ENCODE measurements at regions not wholly inside any gene's neighbourhood (a gene's known extent, or its start where the extent isn't known, plus 50 kb on each side); places are given as distances from the start of the nearest gene placed in this dataset.

GRCh38 chr18:40063488-40063887 is 1891.5 kb upstream of the PIK3C3 start:
- Histone ChIP-seq H3K9me3 (no peaks in the 10 kb centered on the region), H3K4me3 (no peak overlapping the region), H3K36me3 (no peaks in the 10 kb centered on the region), H3K4me1 (no peaks in the 10 kb centered on the region), H3K27ac (no peak overlapping the region), H3K27me3 (no peaks in the 10 kb centered on the region)
- TF ChIP-seq CTCF (IDR thresholded peaks at IDR 0.05) (no peak), EP300 (IDR thresholded peaks at IDR 0.05) (no peak), POLR2A (IDR thresholded peaks at IDR 0.05) (no peak), POLR2AphosphoS5 (IDR thresholded peaks at IDR 0.05) (no peak)
- no peak for DNase-seq (ENCODE audit: low spot score in 2 of 2)

- Histone ChIP-seq H3K9me3 (no peaks in the 10 kb centered on the region), H3K4me3 (no peak overlapping the region), H3K4me1 (no peaks in the 10 kb centered on the region), H3K27ac (no peak overlapping the region), H3K36me3 (no peaks in the 10 kb centered on the region), H3K27me3 (no peaks in the 10 kb centered on the region)
- DNase-seq (ENCODE audit: low spot score in 2 of 2), result no peak
- WGBS, result 38% methylated on average over 2 of the region's 2 CpGs
- TF ChIP-seq POLR2AphosphoS5 (IDR thresholded peaks at IDR 0.05) (no peak), CTCF (IDR thresholded peaks at IDR 0.05) (no peak), EP300 (IDR thresholded peaks at IDR 0.05) (no peak), POLR2A (IDR thresholded peaks at IDR 0.05) (no peak)
Observed at GRCh38 chr18:40061086-40061485, 1893.9 kb upstream of the PIK3C3 start.

- DNase-seq (ENCODE audit: low spot score in 2 of 2), result no peak
Observed at GRCh38 chr18:40060562-40060961, 1894.5 kb upstream of the PIK3C3 start.

GRCh38 chr18:40058811-40059570 is 1896.0 kb upstream of the PIK3C3 start:
- no peak for DNase-seq (ENCODE audit: low spot score in 2 of 2)
- Histone ChIP-seq H3K9me3 (no peaks in the 10 kb centered on the region), H3K27ac (no peak overlapping the region), H3K36me3 (no peaks in the 10 kb centered on the region), H3K4me3 (no peak overlapping the region), H3K27me3 (no peaks in the 10 kb centered on the region), H3K4me1 (no peaks in the 10 kb centered on the region)
- TF ChIP-seq EP300 (IDR thresholded peaks at IDR 0.05), result no peak
- no peak for TF ChIP-seq POLR2AphosphoS5 (IDR thresholded peaks at IDR 0.05)
- TF ChIP-seq POLR2A (IDR thresholded peaks at IDR 0.05), result no peak
- no peak for TF ChIP-seq CTCF (IDR thresholded peaks at IDR 0.05)
- 77% methylated on average over 3 of the region's 3 CpGs for whole genome bisulfite sequencing

More at GRCh38 chr18:40060562-40060961, 1894.5 kb upstream of the PIK3C3 start:
- H3K27me3 ChIP-seq, result no peaks in the 10 kb centered on the region
- no peaks in the 10 kb centered on the region for H3K9me3 ChIP-seq
- WGBS, result 63% methylated on average over 1 of the region's 1 CpG
- no peak overlapping the region for H3K27ac ChIP-seq
- no peak for TF ChIP-seq EP300 (IDR thresholded peaks at IDR 0.05)
- no peak for TF ChIP-seq POLR2AphosphoS5 (IDR thresholded peaks at IDR 0.05)
- no peak for TF ChIP-seq CTCF (IDR thresholded peaks at IDR 0.05)
- TF ChIP-seq POLR2A (IDR thresholded peaks at IDR 0.05), result no peak
- H3K36me3 ChIP-seq, result no peaks in the 10 kb centered on the region
- no peaks in the 10 kb centered on the region for H3K4me1 ChIP-seq
- no peak overlapping the region for H3K4me3 ChIP-seq

GRCh38 chr18:40056079-40056692 is 1898.8 kb upstream of the PIK3C3 start:
- no peak for DNase-seq (ENCODE audit: low spot score in 2 of 2)
- Histone ChIP-seq H3K36me3 (no peaks in the 10 kb centered on the region), H3K4me3 (no peak overlapping the region), H3K27ac (no peak overlapping the region), H3K27me3 (no peaks in the 10 kb centered on the region), H3K9me3 (no peaks in the 10 kb centered on the region), H3K4me1 (no peaks in the 10 kb centered on the region)
- TF ChIP-seq POLR2AphosphoS5 (IDR thresholded peaks at IDR 0.05) (no peak), CTCF (IDR thresholded peaks at IDR 0.05) (no peak), EP300 (IDR thresholded peaks at IDR 0.05) (no peak), POLR2A (IDR thresholded peaks at IDR 0.05) (no peak)
- 74% methylated on average over 2 of the region's 2 CpGs for WGBS
